ENCODE measurements at regions not wholly inside any gene's neighbourhood (a gene's known extent, or its start where the extent isn't known, plus 50 kb on each side); places are given as distances from the start of the nearest gene placed in this dataset.

DNA sequence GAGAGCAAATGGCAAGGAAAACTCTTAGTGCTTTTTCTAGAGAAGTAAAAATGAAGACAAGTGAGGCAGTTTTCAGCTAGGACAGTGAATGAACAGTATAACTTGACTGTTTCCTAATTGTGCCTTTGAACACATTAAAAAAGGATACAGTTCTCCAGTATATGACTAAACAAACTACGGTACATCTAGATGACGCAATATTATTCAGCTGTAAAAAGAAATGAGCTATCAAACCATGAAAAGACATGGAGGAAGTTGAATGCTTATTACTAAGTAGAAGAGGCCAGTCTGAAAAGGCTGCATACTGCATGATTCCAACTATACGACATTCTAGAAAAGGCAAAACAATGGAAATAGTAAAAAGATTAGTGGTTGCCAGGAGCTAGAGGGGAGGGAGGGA, 206.3 kb downstream of the SIPA1L2 start:
- Mint-ChIP-seq H3K9me3 (peaks cover 7% of the 10 kb centered on the region), H3K4me1 (peaks cover 3% of the 10 kb centered on the region; the same call in 1 of the 2 replicates), H3K27ac (no peak overlapping the region), H3K4me3 (no peak overlapping the region), H3K36me3 (peaks cover 6% of the 10 kb centered on the region), H3K27me3 (ENCODE audit: low read depth) (no peaks in the 10 kb centered on the region)
- ATAC-seq: no peak
- no peak for TF ChIP-seq ZNF425 (CRISPR knock-in tag; conservative IDR thresholded peaks at IDR 0.05)
- TF ChIP-seq HMGXB4 (CRISPR knock-in tag; IDR thresholded peaks at IDR 0.05): no peak
- ChIA-PET POLR2A (no interaction called here), CTCF (no interaction called here)
- DNase-seq (ENCODE audit: low spot score): no peak

DNA sequence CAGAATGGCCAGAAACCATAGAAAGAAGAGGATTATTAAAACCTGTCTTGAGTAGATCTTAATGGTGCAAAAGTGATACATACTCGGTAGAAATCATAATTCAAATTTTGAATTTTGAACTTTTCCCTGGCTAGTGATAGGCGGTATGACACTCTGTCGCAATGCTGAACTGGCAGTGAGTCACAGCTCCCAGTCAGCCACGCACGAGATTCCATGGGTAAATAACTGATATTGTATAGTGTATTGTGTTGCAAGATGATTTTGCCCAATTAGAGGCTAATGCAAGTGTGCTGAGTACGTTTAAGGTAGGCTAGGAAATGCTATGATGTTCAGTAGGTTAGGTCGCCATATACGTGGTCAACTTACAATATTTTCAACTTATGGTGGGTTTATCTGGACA, 207.0 kb downstream of the SIPA1L2 start:
- no peaks in the 10 kb centered on the region for H3K27me3 Mint-ChIP-seq (ENCODE audit: low read depth)
- no peak for TF ChIP-seq CREM (CRISPR knock-in tag; IDR thresholded peaks at IDR 0.05)
- no peak for TF ChIP-seq ATF2 (CRISPR knock-in tag; IDR thresholded peaks at IDR 0.05; ENCODE audit: borderline replicate concordance, low read depth)
- TF ChIP-seq ZNF512 (CRISPR knock-in tag; IDR thresholded peaks at IDR 0.05; ENCODE audit: borderline replicate concordance): no peak
- no peak for TF ChIP-seq ZNF219 (CRISPR knock-in tag; IDR thresholded peaks at IDR 0.05; ENCODE audit: borderline replicate concordance)
- no peak for TF ChIP-seq SP1 (CRISPR knock-in tag; conservative IDR thresholded peaks at IDR 0.05)
- TF ChIP-seq USF2 (CRISPR knock-in tag; IDR thresholded peaks at IDR 0.05): no peak
- no peak for TF ChIP-seq HMGA2 (CRISPR knock-in tag; IDR thresholded peaks at IDR 0.05)
- TF ChIP-seq, protein P1, sequence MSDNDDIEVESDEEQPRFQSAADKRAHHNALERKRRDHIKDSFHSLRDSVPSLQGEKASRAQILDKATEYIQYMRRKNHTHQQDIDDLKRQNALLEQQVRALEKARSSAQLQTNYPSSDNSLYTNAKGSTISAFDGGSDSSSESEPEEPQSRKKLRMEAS (CRISPR knock-in tag; IDR thresholded peaks at IDR 0.05): no peak
- TF ChIP-seq IRF2 (CRISPR knock-in tag; IDR thresholded peaks at IDR 0.05; ENCODE audit: borderline replicate concordance, low read depth): no peak
- TF ChIP-seq EMX1 (CRISPR knock-in tag; IDR thresholded peaks at IDR 0.05): no peak
- TF ChIP-seq PRDM15 (CRISPR knock-in tag; IDR thresholded peaks at IDR 0.05): no peak
- TF ChIP-seq, protein P2, sequence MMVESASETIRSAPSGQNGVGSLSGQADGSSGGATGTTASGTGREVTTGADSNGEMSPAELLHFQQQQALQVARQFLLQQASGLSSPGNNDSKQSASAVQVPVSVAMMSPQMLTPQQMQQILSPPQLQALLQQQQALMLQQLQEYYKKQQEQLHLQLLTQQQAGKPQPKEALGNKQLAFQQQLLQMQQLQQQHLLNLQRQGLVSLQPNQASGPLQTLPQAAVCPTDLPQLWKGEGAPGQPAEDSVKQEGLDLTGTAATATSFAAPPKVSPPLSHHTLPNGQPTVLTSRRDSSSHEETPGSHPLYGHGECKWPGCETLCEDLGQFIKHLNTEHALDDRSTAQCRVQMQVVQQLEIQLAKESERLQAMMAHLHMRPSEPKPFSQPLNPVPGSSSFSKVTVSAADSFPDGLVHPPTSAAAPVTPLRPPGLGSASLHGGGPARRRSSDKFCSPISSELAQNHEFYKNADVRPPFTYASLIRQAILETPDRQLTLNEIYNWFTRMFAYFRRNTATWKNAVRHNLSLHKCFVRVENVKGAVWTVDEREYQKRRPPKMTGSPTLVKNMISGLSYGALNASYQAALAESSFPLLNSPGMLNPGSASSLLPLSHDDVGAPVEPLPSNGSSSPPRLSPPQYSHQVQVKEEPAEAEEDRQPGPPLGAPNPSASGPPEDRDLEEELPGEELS (CRISPR knock-in tag; IDR thresholded peaks at IDR 0.05): no peak
- no peak for TF ChIP-seq CTCF (IDR thresholded peaks at IDR 0.05)
- TF ChIP-seq ZNF121 (CRISPR knock-in tag; IDR thresholded peaks at IDR 0.05): no peak
- TF ChIP-seq IRF1 (CRISPR knock-in tag; IDR thresholded peaks at IDR 0.05): no peak
- TF ChIP-seq ELF4 (CRISPR knock-in tag; IDR thresholded peaks at IDR 0.05; ENCODE audit: low read depth): no peak
- H3K27ac Mint-ChIP-seq: no peak overlapping the region
- no peak for DNase-seq (ENCODE audit: low spot score)
- H3K4me3 Mint-ChIP-seq: no peak overlapping the region
- ChIA-PET CTCF (no interaction called here), POLR2A (no interaction called here)
- ATAC-seq: no peak
- H3K9me3 Mint-ChIP-seq: peaks cover 7% of the 10 kb centered on the region
- no peaks in the 10 kb centered on the region for H3K4me1 Mint-ChIP-seq
- peaks cover 6% of the 10 kb centered on the region for H3K36me3 Mint-ChIP-seq
